PFSK-1 (cell line): ENCODE measurements at regions not wholly inside any gene's neighbourhood (a gene's known extent, or its start where the extent isn't known, plus 50 kb on each side); places are given as distances from the start of the nearest gene placed in this dataset.

Experiments used
- FOXP2 ChIP-seq: optimal IDR thresholded peaks from 2 replicates; pipeline ENCODE3; 2011; ENCODE audit warnings: borderline replicate concordance, control low read depth, inconsistent platforms; ENCODE audit not compliant: insufficient read depth; ENCODE audit errors: extremely low read length, extremely low read depth
- POLR2AphosphoS5 ChIP-seq: IDR thresholded peaks from 2 replicates; pipeline ENCODE4 v1.6.1; 2012; ENCODE audit warnings: low read depth, mild to moderate bottlenecking, control low read depth, low read length, moderate library complexity
- REST ChIP-seq, 2 experiments: IDR thresholded peaks; 2 replicates each; pipeline versions ENCODE4 v1.6.1 to v1.8.0; 2011 to 2012; ENCODE audit warnings: low read depth in 2 of 2, low read length in 2 of 2, control low read depth in 1 of 2, inconsistent platforms in 1 of 2, mild to moderate bottlenecking in 1 of 2, moderate library complexity in 1 of 2; ENCODE audit not compliant: insufficient read depth in 1 of 2
- SIN3A ChIP-seq: IDR thresholded peaks from 2 replicates; pipeline ENCODE4 v1.6.1; 2012; ENCODE audit warnings: mild to moderate bottlenecking, low read length, moderate library complexity, borderline replicate concordance; ENCODE audit not compliant: insufficient read depth
- TAF1 ChIP-seq: IDR thresholded peaks from 2 replicates; pipeline ENCODE4 v1.6.1; 2012; ENCODE audit warnings: low read length, control low read depth, borderline replicate concordance; ENCODE audit not compliant: insufficient read depth

GRCh38 chr2:200091126-200091525, 135.7 kb downstream of the MAIP1 start:
- no peak for TF ChIP-seq TAF1
- TF ChIP-seq POLR2AphosphoS5: no peak
- TF ChIP-seq SIN3A: no peak
- no peak for TF ChIP-seq FOXP2
- TF ChIP-seq REST (IDR thresholded peaks at IDR 0.05; ENCODE audit: insufficient read depth in 1 of 2, low read depth in 2 of 2, low read length in 2 of 2): no peak

GRCh38 chr2:200092235-200092634, 136.9 kb downstream of the MAIP1 start:
- TF ChIP-seq REST (IDR thresholded peaks at IDR 0.05; ENCODE audit: insufficient read depth in 1 of 2, low read depth in 2 of 2, low read length in 2 of 2) (no peak), TAF1 (no peak), POLR2AphosphoS5 (no peak), SIN3A (no peak), FOXP2 (no peak)

GRCh38 chr2:200095436-200095835, 140.1 kb downstream of the MAIP1 start:
- TF ChIP-seq REST (IDR thresholded peaks at IDR 0.05; ENCODE audit: insufficient read depth in 1 of 2, low read depth in 2 of 2, low read length in 2 of 2) (no peak), POLR2AphosphoS5 (no peak), SIN3A (no peak), FOXP2 (no peak)

GRCh38 chr2:200099256-200099655, 143.9 kb downstream of the MAIP1 start:
- TF ChIP-seq REST (IDR thresholded peaks at IDR 0.05; ENCODE audit: insufficient read depth in 1 of 2, low read depth in 2 of 2, low read length in 2 of 2) (no peak), TAF1 (no peak), FOXP2 (no peak), POLR2AphosphoS5 (no peak), SIN3A (no peak)

- TF ChIP-seq FOXP2 (no peak), TAF1 (no peak), POLR2AphosphoS5 (no peak), REST (IDR thresholded peaks at IDR 0.05; ENCODE audit: insufficient read depth in 1 of 2, low read depth in 2 of 2, low read length in 2 of 2) (no peak), SIN3A (no peak)
Measured at GRCh38 chr2:200100027-200100426, 144.6 kb downstream of the MAIP1 start.
